ENCODE measurements at regions not wholly inside any gene's neighbourhood (a gene's known extent, or its start where the extent isn't known, plus 50 kb on each side); places are given as distances from the start of the nearest gene placed in this dataset.
"Not testable (repeated sequence)": the region's sequence is repeated elsewhere in the genome, so short reads cannot be mapped to it uniquely, and the experiment has no call there.

GRCh38 chr6:76959177-76959576 is 504.1 kb downstream of the HTR1B start:
- not testable (repeated sequence) for DNase-seq

DNA sequence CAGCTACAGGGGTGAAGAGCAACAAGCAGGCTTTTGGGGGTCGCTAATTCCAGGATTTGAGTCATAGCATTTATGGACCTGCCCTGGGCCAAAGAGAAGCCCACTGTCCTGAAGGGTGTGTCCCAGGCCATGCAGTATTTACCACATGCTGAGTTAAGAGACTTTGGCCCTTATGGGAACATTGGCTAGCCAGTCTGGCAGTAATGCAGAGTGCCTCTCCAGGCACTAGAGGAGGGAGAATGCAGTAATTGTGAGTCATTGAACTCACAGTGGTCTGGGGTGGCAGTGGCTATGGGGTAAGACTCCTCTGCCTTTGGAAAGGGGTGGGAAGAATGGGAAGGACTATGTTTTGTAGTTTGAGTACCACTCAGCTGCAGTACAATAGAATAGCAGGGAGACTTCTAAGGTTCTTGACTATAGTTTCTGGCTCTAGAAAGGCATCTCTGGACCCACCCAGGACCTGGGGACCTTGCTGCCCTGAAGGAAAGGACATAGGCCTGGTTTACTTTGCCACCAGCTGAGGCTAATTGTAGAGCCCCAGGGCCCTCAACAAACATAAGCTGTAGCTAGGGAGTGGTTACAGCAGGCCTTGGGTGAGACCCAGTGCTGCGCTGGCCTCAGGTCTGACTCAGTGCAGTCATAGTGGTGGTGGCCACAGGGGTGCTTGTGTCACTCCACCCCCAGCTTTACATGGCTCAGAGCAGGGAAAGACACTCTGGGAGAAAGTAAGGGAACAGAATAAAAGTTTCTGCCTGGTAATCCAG is 520.9 kb downstream of the HTR1B start:
- DNase-seq = no peak

- DNase-seq = no peak
Observed at GRCh38 chr6:76940191-76940590, 523.1 kb downstream of the HTR1B start.

DNA sequence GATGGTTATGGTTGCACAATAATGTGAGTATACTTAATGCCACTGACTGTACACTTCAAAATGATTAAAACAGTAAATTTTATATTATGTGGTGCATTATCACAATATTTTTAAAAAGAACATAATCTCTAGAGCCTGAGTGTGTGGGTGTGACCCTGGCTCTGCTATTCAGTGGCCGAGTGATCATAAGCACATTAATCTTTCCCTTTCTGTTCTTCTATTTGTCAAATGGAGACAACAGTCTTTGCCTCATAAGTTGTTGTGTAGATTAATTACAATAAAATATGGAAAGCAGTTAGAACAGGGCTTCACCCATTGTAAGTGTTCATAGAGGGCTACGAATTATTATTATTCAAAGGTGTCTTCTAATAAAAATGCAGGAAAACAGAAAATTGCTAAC is 548.6 kb downstream of the HTR1B start:
- no peak for DNase-seq

DNA sequence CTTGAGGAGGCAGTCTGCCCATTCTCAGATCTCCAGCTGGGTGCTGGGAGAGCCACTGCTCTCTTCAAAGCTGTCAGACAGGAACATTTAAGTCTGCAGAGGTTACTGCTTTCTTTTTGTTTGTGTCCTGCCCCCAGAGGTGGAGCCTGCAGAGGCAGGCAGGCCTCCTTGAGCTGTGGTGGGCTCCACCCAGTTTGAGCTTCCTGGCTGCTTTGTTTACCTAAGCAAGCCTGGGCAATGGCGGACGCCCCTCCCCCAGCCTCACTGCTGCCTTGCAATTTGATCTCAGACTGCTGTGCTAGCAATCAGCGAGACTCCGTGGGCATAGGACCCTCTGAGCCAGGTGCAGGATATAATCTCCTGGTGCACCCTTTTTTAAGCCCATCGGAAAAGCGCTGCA is 557.8 kb downstream of the HTR1B start:
- DNase-seq = not testable (repeated sequence)

DNA sequence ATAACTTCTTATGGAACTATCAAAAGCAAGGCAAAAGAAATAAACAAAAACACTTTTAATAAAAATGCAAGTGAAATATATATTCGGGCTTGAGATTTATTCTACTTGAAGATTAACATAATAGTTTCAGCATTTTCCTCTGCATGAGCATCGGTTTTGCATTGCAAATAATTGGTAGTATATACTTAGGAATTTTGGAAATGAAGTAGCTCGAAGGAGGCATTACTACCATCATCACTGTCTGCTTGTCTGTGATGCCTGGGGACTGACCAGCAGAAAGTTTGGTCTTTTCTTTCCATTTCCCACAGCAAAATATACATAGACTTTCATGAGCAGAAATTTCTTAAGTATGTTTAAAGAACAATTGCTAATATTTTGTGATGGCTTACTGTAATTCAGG is 570.7 kb downstream of the HTR1B start:
- DNase-seq = no peak

- DNase-seq = no peak
Observed at GRCh38 chr6:76888351-76888750, 574.9 kb downstream of the HTR1B start.

DNA sequence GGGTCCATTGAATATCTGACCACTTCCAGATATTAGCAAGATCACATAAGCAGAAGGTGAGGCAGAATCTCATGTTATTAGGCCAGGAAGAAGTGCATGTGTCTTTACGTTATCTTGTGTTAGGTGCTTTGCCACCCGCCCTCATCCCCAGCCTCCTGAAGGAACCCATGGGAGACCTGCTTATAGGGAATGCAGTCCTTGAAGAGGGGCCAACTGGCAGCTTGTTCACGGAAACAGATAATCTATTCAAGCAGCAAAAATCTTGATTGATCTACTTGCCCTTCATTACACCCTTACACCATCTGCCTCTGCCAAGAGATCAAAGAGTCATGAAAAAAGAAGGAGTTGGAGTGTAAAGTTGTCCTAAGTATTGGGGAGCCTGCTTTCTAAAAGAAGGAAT is 576.4 kb downstream of the HTR1B start:
- no peak for DNase-seq

DNA sequence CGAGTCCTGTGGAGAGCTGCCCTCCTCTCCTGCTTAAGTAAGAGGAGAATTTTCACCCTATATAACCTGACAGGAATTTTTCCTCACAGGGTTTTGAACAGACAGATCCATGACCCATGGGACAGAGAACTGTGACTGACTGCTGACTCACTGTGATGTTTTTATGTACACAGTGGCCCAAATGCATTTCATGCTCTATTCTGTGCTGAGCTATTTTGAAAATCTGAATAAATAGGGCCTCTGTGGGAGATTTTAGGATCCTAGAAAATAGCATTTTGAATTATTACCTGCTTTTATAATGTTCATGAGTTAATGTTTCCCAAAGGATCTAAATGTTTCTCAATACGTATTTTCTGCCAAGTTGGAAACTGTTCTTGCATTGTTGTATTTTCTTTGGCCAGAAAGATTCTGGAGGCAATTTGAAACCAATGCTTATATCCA is 577.4 kb downstream of the HTR1B start:
- DNase-seq = no peak

DNA sequence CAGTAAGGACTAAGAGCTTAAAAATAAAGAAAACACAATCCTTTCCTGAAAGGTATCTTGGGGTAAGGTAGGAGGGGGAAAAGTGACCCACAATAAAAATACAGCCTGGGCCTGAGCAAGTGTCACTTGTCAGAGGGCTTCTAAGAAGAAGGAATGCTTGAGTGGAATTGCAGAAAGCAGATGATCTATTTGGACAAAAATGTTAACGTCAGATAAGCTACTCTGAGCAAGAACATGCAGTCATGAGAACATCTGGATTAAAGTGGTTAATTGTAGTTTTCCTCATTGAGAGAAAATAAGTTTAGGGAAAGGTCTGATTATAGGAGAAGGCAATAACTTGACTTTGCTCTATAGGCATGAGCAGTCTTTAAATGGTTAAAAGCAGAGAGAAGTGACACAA is 581.9 kb downstream of the HTR1B start:
- no peak for DNase-seq

GRCh38 chr6:76876922-76877553 is 586.3 kb downstream of the HTR1B start:
- no peak for DNase-seq

GRCh38 chr6:76876430-76876829 is 586.9 kb downstream of the HTR1B start:
- DNase-seq = not testable (repeated sequence)

- no peak for DNase-seq
Observed at GRCh38 chr6:76867182-76867581, 596.1 kb downstream of the HTR1B start.

DNA sequence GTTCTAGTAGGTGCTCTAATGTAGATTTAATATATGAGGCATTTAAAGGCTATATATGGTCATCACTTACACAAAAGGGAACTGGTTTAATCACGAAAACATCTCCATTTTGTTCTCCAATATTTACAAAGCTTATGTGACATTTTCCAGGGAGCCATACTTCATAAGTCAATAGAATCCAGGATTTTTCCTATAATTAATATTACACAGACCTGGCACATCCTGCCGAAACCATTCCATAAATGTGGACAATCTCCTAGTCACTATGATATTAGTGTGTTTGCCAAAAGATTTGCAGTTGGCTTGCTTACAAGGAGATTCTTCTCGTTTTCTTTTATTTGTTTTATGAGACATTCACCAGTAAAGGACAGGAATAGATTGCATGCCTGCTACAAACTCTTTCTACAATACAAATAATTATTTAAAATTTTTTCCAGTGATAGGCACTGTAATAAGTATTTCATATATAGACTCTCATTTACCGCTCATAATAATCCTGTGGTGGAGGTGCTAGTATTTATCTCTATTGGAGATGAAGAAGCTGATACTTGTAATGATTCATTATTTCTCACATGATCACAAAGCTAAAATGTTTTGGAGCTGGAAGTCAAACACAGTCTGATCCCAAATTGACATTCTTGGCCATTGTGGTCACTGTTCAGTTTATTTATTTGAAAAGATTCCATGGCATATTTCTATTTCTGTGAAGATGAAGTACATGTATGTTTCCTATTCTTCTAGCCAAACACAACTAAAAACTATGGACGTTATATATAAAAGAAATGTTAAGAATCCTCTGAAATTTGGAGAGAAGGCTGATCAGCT is 597.0 kb downstream of the HTR1B start:
- no peak for DNase-seq

- no peak for DNase-seq
Observed at GRCh38 chr6:76862936-76863335, 600.4 kb downstream of the HTR1B start.

- DNase-seq = no peak
Observed at GRCh38 chr6:76861403-76861802, 601.9 kb downstream of the HTR1B start.

GRCh38 chr6:76856065-76856464 is 607.2 kb downstream of the HTR1B start:
- no peak for DNase-seq

DNA sequence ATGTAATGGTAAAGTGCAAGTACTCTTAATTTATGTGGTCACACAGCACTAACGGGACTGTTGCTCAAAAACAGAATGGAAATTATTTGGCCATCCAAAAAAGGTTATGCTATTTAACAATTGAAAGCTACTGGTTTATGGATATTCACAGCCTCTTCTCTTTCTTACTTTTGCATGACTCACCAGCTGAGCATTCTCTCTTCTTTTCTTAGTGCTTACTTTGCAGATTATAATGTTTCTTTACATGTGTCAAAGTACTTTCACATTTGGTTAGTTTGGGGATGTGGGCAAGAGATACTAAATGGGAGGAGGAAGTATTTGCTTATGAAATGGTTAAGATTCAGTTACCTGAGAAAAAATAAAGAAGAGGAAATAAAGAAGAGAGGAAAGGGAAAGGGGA is 610.5 kb downstream of the HTR1B start:
- DNase-seq = no peak

GRCh38 chr6:76849274-76849970 is 613.9 kb downstream of the HTR1B start:
- peak; percentile 41 for DNase-seq

GRCh38 chr6:76843054-76843822 is 620.1 kb downstream of the HTR1B start:
- DNase-seq = no peak

DNA sequence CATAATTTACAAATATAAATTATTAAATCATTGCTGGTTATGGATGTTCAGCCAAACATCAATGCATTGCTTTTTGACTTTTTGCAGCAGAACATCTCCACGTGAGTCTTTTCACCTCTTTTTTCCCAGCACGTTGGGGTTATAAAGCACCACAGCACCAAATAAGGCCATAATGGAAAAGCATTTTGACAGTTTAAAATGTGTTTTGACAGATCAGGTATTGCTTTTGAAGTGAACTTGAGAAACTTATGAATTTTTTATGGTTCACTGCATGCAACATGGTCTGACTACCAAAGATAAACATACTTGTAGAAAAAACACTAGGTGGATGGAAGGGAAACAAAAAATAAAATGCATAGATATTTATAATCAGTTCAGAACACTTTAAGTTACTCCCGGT is 622.4 kb downstream of the HTR1B start:
- DNase-seq = no peak

Measured in right kidney (tissue), 1 donor.